ENCODE measurements at regions not wholly inside any gene's neighbourhood (a gene's known extent, or its start where the extent isn't known, plus 50 kb on each side); places are given as distances from the start of the nearest gene placed in this dataset.
"Not testable (repeated sequence)": the region's sequence is repeated elsewhere in the genome, so short reads cannot be mapped to it uniquely, and the experiment has no call there.

DNA sequence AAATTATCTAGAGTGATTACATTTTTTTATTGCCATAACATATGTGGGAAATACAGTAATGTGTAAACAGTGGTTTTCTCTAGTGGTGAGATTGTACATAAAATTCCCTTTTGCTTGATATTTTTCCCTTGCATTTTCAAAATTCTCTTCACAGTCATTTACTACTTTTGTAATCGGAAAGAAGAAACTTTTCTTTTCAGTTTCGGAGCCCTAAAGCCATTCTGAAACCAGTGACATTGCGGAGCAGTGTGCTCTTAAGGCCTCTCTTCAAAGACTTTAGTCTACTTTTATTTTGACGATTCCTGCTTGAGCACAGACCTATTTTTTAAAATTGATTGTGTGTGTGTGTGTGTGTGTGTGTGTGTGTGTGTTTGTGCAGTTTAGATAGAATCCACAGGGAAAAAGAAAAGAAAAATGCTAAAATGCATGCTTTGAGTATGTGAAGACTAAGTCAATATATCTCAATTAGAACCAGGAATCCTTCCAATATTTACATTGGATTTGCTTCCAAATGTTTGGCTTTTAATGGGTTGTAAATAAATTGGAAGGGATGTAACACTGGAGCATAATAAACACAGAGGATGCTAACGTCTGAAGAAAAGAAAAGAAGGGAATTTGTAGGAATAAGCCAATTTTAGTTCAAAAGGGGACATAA, 357.4 kb downstream of the RND3 start:
- peak in 1 of 2 experiments; percentile 47 for DNase-seq

DNA sequence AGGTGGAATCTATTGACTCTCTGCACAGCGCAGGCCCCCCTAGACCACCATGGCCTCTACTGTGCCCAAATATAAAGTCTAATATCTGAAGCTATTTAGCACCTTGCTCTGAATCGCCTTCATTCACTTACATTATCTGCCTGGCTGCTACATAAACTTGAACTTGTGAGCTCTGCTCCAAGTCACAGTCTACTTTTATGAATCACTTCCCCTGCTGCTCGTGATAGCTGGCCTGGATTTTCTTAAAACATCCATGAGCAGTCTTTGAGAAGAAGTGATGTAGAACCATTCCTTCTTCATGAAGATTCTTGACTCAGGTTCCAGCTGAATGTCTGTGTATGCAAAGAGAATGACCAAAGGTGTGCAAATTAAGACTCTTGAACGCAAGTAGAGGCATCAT, 359.5 kb downstream of the RND3 start:
- no peak for DNase-seq

DNA sequence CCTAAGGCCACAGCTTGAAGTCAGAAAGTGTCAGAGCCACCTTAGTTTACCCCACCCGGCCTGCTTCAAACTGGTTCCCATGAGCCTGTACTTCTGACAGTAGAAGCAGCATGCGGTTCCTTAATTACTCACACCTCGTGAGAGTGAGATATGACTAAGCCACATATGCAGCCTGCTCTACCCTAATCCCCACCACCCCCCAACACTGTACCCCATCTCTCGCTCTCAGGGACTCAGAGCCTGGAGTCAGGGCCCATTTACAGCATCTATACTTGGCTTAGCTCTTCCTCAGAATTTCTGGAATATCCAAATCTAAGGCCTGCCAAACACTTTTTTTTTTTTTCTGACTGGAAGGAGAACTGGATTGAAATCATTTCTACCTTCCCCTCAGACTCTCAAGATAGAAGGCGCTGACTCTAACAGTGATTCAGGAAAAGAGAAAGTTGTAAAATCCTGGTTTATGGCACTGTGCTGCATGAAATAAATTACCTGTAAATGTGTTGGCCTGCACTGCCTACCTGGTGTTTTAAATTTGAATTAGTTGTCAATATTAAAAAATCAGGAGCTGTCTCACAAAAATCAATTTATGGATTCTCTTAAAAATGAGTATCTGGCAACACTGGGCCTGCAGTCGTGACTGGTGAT, 360.0 kb downstream of the RND3 start:
- DNase-seq = no peak

DNA sequence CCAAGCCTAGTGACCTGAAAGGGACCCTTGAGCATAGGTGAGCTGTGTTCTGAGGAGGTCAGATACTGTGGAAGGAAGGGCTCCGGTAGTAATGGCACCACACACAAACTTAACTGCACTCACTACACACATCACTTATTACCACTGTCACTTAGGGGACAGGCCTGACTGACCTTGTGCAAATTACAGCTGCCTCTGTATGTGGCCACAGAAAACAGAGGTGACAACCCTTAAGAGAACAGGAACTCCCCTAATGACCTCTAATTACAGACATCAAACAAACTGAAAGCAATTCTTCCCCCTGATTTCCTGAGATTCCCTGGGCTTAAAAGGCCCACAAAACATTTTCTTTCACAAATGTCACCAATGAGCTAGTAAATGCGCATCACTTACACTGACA, 360.6 kb downstream of the RND3 start:
- no peak for DNase-seq

DNA sequence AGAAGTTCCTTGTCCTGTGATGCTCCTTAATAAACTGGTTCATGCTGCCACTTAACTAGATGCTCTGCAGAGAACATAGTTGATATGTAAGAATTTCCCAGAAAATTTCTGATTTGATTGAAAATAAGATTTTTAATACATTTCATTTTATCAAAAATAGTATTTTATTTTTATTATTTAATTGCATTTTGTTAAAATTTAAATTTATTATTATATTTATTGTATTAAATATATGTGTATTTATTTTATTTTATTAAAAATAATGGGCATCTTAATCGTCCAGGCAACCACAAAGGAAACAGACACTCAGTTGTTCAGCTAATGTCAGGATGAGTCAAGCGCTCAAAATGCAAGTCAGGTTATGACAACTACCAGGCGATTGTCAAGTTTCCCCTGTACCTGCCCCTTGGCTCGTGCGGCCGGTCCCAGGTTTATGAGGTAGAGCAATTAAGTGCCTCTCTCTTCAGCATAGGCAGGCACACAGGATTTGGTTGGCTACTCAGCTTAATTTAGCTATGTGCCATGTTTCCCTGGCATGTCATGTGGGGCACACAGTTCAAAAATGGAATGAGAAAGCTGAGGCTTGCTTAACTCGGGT, 361.2 kb downstream of the RND3 start:
- no peak for DNase-seq

DNA sequence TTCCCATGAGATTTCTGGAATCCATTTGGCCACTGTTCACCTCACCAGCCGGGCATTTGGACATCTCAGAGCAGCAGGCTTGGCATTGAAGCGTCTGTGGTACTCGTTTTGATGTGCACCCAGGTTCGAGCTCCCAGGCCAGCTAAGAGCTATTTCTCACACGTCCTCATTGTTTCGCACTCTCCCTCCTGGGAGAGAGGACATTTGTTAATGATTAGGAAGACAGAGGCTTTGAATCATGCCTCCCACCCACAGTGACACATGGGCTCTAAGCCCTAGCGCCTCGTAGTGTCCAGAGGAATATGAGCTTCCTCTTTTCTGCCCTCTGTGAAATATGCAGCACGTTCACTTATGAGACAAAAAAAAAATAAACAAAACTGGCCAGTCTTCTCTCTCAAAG, 361.8 kb downstream of the RND3 start:
- DNase-seq = no peak

DNA sequence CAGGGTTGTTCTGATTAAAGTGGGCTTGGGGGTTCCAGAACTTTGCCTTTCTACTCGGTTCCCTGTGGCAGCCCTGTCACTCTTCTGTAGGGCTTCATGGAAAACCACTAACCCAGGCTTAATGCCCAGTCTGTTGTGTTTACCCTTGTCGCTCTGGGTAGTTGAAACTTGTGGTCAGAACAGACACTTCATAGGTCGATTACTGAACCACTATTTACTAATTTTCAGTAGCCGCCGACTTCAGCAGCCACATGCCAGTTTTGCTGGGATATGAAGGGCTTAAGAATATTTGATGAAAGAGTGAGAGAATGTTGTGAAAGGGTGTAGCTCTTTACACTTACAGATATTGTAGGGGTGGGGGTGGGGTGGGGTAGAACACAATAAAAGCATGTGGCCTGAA, 362.3 kb downstream of the RND3 start:
- DNase-seq = no peak

DNA sequence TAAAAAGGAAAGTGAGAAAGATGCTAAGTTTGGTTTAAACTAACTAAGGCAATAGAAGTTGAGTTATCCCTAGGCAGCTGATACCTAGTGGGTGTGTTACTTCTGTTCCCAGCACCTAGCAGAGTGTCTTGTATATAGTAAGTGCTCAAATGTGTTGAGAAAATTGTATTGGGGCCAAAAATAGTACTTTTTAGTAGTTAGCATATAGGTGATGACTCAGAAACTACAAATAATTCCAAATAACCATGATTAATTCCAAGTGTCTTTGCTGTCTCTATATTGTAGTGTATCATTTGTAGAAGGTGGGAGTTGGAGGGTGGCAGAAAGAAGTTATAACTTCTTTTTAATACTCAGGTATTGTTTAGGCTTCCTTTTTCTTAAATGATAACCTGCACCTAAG, 362.7 kb downstream of the RND3 start:
- DNase-seq = no peak

DNA sequence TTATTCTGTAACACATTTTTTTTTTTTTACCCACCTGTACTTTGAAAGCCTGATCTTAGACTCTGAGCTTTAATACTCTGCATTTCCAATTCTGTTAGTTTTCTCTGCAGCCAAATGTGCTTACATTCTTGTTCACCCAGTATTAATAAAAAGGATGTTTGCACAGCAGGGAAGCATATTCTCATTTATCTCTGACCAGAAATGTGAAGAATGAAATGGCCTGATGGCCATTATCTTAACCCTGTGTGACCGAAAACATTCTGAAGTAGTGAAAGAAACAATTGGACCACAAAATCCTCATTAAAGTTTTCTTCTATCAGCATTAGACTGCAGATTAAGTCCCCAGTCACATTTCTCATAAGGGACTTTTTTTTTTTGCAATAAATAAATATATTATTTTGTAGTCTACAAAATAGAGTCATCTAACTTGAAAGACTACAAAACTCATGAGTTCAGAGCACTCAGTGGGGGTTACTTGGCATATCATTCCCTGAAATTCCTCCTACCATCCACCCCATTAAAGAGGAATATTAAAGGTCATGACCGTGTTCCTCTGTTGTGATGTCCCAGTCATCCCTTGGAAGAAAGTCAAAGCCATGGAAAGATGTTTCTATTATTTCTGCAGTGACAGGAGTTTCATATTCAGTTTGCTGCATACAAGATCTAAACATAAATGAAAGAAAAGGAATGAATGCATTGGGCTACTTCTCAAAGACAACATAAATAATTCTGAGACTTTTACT, 364.4 kb downstream of the RND3 start:
- no peak for DNase-seq

DNA sequence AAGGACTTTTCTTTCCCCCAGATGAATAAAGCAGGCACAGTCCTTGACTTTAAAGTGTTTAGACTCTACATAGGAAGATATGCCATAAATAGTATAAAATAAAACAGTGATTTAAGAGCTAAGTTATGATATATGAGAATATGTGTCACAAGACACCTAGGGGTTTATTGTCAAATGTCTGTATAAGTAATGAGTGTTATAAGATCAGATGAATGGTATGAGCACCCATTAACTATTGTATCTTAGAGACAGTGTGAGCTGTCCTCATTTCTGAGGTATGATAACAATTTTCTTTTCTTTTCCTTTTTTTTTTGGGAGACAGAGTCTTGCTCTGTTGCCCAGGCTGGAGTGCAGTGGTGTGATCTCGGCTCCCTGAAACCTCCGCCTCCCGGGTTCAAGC, 365.3 kb downstream of the RND3 start:
- DNase-seq = no peak

DNA sequence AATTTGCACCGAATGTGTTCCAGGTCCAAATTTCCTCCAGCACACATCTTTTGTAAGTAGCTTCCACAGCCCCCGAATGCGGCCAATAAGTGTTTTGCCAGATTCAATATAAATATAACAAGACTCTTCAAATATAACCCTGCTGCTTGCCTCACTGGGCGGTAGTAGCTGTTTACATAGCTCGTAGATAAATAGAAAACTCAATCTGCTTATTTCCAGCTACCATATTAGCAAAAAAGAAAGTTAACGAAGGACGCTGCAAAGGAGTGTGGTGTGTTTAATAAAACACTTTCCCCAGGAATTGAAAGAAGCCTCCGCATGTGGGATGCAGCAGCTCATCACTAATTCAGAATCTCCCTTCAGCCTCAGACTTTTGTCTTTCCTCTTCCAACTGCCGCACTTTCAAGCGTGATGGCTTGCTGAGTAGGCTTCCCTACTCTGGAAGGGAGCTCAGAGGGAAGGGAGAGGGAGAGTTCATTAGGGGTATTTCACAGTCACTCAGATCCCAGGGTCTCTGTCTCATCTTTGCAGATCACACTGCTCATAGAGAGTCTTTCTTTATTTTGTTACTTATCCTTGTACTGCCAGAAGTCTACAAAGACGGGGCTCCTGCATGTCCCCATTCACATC, 367.0 kb downstream of the RND3 start:
- peak in 1 of 2 experiments; percentile 53 for DNase-seq

DNA sequence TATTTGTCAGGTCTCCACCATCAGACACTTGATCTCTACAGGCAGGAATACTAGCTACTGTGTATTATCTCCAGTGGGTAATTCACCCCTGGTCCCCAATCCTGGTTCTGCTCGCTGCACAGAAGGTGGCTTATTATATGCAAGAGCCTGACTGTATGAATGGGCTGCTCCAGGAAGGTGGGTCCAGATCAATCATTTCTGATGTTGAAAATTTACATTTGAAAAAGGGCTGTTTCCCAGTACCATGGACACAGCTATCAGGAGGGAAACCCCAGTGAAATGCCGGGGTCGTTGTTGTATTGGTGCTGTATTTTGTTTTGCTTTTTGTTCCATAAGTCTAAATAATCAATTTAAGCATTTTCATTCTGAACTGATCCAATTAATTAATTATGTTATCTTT, 367.6 kb downstream of the RND3 start:
- peak in 1 of 2 experiments; percentile 23 for DNase-seq

DNA sequence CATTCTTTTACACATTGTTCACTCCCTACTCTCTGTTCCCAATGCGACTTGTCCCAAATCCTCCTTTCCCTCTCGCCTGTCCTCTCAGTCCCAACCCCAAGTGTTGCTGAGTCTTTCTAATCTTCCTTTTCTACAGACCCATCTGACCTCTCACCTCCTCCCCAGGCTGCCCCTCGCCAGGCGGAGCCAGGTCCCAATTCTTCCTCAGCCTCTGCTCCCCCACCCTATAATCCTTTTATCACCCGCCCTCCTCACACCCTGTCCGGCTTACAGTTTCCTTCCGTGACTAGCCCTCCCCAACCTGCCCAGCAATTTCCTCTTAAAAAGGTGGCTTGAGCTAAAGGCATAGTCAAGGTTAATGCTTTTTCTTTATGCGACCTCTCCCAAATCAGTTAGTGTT, 373.4 kb downstream of the RND3 start:
- DNase-seq = not testable (repeated sequence)

DNA sequence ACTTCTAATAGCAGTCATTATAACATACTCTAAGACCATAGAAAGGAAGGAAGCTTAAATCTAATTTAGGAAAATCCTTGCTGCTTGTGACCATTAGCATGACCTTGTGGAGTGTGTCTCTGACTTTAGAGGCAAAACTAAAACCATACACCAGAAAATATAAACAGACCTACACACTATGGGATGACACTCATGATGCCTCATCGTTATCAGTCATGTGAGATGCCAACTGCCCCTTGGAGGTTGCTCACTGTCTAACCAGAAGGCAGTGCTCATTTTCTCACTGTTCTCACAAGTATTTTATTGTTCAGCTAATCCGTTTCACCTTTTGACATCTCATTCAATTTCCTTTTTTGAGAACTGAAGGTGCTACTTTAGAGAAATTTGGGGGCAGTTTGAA, 376.9 kb downstream of the RND3 start:
- DNase-seq = no peak

DNA sequence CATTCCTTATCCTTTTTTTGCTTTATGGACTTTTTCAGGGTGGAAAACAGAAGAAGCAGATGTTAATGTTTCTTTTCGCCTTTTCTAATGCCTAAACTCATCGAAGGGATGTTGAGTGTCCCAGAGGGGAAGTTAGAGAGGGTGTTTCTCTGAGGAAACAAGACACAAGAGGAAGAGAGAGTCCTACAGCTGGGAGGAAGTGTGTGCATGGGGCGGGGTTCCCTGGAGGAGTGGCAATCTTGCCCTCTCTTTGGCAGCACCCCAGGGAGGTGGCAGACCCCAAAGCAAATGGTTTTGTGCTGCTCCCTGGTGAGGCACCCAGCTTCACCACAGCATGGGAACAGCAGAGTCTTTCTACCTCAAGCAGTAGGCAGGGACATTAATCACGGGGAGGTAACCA, 377.6 kb downstream of the RND3 start:
- no peak for DNase-seq

DNA sequence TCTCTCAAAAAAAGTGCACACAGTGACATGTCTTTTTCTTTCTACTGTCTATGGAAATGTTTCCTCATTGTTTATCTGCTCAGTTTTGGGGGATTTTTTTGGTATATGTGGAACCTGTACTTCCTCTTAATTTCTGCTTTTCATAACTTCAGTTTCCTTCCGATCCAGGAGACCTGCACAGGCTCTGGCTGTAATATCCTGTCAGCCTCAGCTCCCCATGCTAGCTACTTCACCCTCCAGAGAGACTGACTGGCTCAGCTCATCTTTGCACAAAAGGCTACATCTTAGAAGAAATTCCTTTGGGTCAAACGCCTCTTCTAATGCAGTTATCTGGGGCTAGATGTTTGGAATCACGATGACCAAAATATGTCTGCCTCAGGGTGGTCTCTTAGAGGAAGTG, 378.4 kb downstream of the RND3 start:
- no peak for DNase-seq

DNA sequence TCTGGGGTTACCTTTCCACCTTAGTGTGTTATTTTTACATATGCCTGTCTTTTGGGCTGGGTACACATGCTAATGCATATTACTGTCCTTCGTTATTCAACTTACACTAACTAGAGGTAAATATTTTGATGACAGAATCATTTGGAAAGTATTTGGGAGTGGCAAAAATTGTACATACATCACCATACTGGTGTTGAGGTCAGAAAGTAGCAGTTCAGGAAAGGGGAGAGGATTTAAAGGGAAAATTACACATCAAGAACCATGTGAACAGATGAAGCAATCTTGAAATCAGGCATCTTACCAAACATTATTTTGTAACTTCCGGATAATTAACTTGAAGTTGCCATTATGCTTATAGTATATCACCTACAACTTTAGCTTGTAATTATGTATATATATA, 379.7 kb downstream of the RND3 start:
- no peak for DNase-seq

DNA sequence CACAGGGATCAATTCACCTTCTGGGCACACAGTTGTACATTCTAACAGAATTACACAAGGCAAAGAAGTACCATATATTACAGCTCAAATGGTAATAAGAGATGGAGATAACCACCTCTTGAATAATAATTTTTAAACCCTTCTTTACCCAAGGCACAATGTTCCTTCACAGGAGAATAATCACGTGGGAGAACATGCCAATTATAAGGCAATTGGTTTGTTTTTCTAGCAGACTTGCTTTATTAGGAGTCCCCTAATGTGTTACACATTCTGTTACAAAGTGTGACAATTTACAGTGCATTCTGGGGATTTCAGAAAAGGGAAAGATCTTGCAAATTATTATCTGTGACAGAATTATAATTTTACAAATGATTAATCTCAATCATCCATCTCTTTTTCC, 380.3 kb downstream of the RND3 start:
- no peak for DNase-seq

DNA sequence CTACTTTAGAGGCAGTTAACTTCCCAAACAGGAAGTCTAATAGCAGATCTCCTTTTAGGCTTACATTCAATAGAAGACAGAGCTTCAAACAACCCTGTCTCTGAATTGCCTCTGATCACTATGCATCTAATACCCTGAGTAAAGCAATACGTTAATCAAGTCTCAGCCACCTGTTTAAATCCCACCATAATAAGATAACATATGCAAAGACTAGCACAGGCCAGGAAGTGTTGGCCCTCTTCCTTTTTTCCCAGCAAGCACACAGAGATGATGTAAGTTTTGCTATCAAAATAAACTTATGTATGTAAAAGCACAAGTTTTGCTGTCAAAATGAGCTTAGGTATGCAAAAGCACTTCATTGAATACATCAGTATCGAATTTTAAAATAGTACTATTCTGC, 385.5 kb downstream of the RND3 start:
- DNase-seq = no peak

DNA sequence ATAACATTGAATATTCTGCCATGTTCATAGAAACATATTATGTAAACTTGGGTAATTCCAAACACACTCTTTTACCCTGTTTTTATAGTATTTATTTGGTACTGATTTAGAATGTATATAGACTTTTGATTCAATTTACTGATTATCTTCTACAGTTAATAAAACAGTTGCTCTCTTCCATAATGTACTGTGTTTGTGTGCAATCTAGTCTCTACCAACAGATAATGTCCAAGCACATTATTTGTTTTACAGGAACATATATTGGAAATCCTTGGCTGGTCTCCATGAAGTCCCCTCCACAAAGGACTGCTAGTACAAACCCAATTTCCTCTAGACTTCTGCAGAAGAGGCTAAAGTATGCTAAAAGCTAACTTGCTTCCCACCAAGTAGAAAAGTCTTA, 386.6 kb downstream of the RND3 start:
- no peak for DNase-seq

DNA sequence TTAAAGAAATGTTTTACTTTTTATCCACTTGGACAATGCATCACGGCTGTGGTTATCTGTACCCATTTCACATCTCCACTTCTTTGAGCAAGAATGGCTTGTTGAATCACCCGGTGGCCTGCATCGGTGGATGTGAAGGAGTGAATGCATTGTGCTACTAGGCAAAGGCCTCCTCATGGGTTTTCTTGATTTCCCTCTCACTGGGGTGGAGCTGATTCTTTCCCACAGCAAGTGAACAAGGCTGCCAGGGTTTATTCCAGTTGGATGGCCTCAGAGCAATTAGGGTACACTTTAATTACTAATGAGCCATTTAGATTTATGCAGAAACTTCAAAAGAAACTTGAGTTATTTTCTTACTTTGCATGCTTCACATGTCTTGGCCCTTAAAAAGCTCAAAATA, 387.1 kb downstream of the RND3 start:
- DNase-seq = no peak

DNA sequence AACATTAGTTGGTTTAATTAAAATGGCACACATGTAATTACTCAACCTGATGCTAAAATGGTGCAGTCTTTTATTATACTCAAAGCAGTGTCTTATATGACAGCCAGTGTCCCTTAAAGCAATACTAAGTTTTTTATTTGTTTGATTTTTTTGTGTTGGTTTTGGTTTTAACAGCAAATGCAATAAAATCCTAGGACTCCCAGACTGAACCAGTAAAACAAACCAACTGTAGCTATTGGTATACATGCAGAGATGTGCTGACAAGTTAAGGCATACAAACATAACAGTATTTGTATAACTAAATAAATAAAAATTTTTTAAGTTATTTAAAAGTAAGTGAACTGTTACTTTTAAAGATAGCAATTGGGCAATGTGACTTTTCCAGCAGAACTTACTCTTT, 387.7 kb downstream of the RND3 start:
- DNase-seq = no peak

DNA sequence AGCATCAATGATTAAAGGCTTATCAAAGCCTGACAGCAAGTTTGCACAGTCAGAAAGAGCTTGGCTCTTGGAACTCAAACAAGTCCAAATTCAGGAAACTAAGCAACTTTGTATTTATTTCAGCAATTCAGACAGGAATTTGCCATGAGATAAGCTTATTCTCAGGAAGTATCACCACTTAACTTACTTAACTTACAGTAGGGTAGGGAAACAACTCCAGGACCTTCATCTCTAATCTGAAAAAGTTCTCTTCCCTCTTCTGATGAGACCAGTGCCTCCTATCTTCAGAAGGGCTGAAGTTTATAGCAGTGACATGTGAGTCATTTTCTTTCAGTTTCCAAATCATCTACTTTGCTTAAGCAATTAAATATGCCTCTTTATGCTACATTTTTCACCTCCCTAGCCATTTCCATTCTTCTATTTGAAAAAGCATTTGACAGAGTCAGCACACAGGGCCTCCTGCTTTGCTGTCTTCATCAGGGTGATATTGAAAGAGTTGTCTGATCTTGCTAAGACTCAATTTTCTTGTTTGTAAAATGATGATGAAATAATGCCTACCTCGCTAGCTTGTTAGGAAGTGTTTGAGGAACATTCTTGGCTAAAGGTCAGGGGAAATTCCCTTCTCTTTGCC, 389.5 kb downstream of the RND3 start:
- no peak for DNase-seq

Measured in NCI-H2081 (cell line).